Mesenchymal stem cell (in vitro differentiated cells and primary cell): ENCODE measurements at regions not wholly inside any gene's neighbourhood (a gene's known extent, or its start where the extent isn't known, plus 50 kb on each side); places are given as distances from the start of the nearest gene placed in this dataset.
"Not testable (repeated sequence)": the region's sequence is repeated elsewhere in the genome, so short reads cannot be mapped to it uniquely, and the experiment has no call there.

ENCODE experiments used
- DNase-seq: peaks from one replicate; pipeline ENCODE4 v3.0.0-alpha.2; 2013
- H2AFZ ChIP-seq: one replicate; pipeline ENCODE4 v1.6.1; 2013; ENCODE audit warnings: low read depth, mild to moderate bottlenecking, control low read depth, inconsistent platforms, low read length, moderate library complexity
- H2AK5ac ChIP-seq: 2 replicates; pipeline ENCODE4 v1.6.1; 2013; ENCODE audit warnings: low read length, moderate library complexity, mild to moderate bottlenecking, inconsistent platforms; ENCODE audit not compliant: severe bottlenecking
- H2BK120ac ChIP-seq: one replicate; pipeline ENCODE4 v1.6.1; 2013; ENCODE audit warnings: low read depth, mild to moderate bottlenecking, inconsistent platforms, low read length, moderate library complexity
- H2BK12ac ChIP-seq, 2 experiments: one replicate each; pipeline ENCODE4 v1.6.1; 2013; ENCODE audit warnings: inconsistent platforms in 2 of 2, low read length in 2 of 2, mild to moderate bottlenecking in 2 of 2, moderate library complexity in 2 of 2, control low read depth in 1 of 2
- H2BK15ac ChIP-seq: one replicate; pipeline ENCODE4 v1.6.1; 2013; ENCODE audit warnings: mild to moderate bottlenecking, low read depth, inconsistent platforms; ENCODE audit not compliant: poor library complexity, severe bottlenecking
- H2BK5ac ChIP-seq: 2 replicates; pipeline ENCODE4 v1.6.1; 2013; ENCODE audit warnings: low read depth, mild to moderate bottlenecking, low read length, control low read depth, inconsistent platforms; ENCODE audit not compliant: poor library complexity, severe bottlenecking
- H3K14ac ChIP-seq, 2 experiments: one replicate each; pipeline ENCODE4 v1.6.1; 2013; ENCODE audit warnings: inconsistent platforms in 2 of 2, low read length in 2 of 2, control low read depth in 1 of 2, mild to moderate bottlenecking in 1 of 2, moderate library complexity in 1 of 2
- H3K18ac ChIP-seq, 2 experiments: one replicate each; pipeline ENCODE4 v1.6.1; 2013; ENCODE audit warnings: inconsistent platforms in 2 of 2, low read length in 2 of 2, control low read depth in 1 of 2, low read depth in 1 of 2, mild to moderate bottlenecking in 1 of 2
- H3K23ac ChIP-seq, 2 experiments: one replicate each; pipeline ENCODE4 v1.6.1; 2013; ENCODE audit warnings: inconsistent platforms in 2 of 2, low read length in 2 of 2, mild to moderate bottlenecking in 2 of 2, moderate library complexity in 2 of 2, control low read depth in 1 of 2
- H3K27ac ChIP-seq: 2 replicates; pipeline ENCODE4 v1.5.1; 2013; ENCODE audit warnings: mild to moderate bottlenecking, moderate library complexity, low read length, control low read depth, inconsistent platforms; ENCODE audit not compliant: poor library complexity, severe bottlenecking
- H3K27me3 ChIP-seq, 2 experiments: 2 replicates each; pipeline versions ENCODE4 v1.6.1 to v1.7.0; 2013; ENCODE audit warnings: low read length in 2 of 2, mild to moderate bottlenecking in 2 of 2, moderate library complexity in 2 of 2, control low read depth in 1 of 2, inconsistent platforms in 1 of 2; ENCODE audit not compliant: control insufficient read depth in 1 of 2, insufficient read depth in 1 of 2
- H3K36me3 ChIP-seq, 2 experiments: 2 replicates each; pipeline versions ENCODE4 v1.6.1 to v1.7.0; 2013; ENCODE audit warnings: low read length in 2 of 2, control low read depth in 1 of 2, inconsistent platforms in 1 of 2, low read depth in 1 of 2, mild to moderate bottlenecking in 1 of 2; ENCODE audit not compliant: insufficient read depth in 2 of 2, control insufficient read depth in 1 of 2
- H3K4ac ChIP-seq, 2 experiments: one replicate each; pipeline ENCODE4 v1.6.1; 2013; ENCODE audit warnings: inconsistent platforms in 2 of 2, low read length in 2 of 2, mild to moderate bottlenecking in 2 of 2, moderate library complexity in 2 of 2, control low read depth in 1 of 2, low read depth in 1 of 2
- H3K4me1 ChIP-seq: 2 replicates; pipeline ENCODE4 v1.6.1; 2013; ENCODE audit warnings: low read depth, low read length, control low read depth; ENCODE audit not compliant: control insufficient read depth, insufficient read depth
- H3K4me2 ChIP-seq: 2 replicates; pipeline ENCODE4 v1.6.1; 2013; ENCODE audit warnings: low read length, mild to moderate bottlenecking, inconsistent platforms; ENCODE audit not compliant: poor library complexity, severe bottlenecking
- H3K4me3 ChIP-seq, 2 experiments: 2 replicates each; pipeline versions ENCODE4 v1.5.1 to v1.7.0; 2013; ENCODE audit warnings: low read length in 2 of 2, mild to moderate bottlenecking in 2 of 2, control low read depth in 1 of 2, low read depth in 1 of 2; ENCODE audit not compliant: insufficient read depth in 1 of 2
- H3K79me1 ChIP-seq: replicated peaks from 2 replicates; pipeline ENCODE4 v1.6.1; 2013; ENCODE audit warnings: mild to moderate bottlenecking, control low read depth, low read length, inconsistent platforms; ENCODE audit not compliant: poor library complexity, severe bottlenecking
- H3K9ac ChIP-seq: 2 replicates; pipeline ENCODE4 v1.7.0; 2013; ENCODE audit warnings: mild to moderate bottlenecking, low read length, moderate library complexity
- H3K9me3 ChIP-seq: 2 replicates; pipeline ENCODE4 v1.7.0; 2013; ENCODE audit warnings: mild to moderate bottlenecking, low read length; ENCODE audit not compliant: control insufficient read depth
- H4K8ac ChIP-seq: one replicate; pipeline ENCODE4 v1.6.1; 2013; ENCODE audit warnings: inconsistent platforms, mild to moderate bottlenecking, low read length, moderate library complexity
- H4K91ac ChIP-seq: one replicate; pipeline ENCODE4 v1.6.1; 2013; ENCODE audit warnings: mild to moderate bottlenecking, low read length, inconsistent platforms
- WGBS: methylation state at CpG from one replicate; pipeline ENCODE4 v1.1.7; 2013; ENCODE audit warnings: mixed read lengths; 5-methylcytosine and 5-hydroxymethylcytosine counted together

DNA sequence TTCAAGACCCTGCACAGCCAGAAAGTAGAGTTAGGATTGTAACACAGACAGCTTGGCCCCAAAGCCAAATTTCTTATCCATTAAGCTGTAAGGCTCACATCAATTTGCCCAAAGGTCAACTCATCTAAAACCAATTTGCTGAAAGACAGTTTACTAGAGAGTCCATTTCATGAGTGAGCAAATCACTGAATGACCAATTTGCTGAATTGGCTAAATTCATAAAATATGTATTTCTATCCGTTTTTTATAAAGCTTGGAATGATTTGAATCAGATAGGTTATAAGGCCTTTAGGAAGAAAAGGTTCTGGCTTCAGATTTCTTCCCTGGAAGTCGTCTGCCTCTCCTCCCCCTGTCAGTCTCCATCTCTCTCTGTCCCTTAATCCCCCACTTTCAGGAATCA is 168.1 kb downstream of the FCRL5 start:
- H3K27me3 ChIP-seq = peaks cover 0 to 3% of the 10 kb centered on the region in 2 experiments
- H3K27ac ChIP-seq = no peak overlapping the region
- WGBS = no CpG with 5 or more reads among the region's 2 CpGs
- no peak overlapping the region for H2BK120ac ChIP-seq
- H2BK12ac ChIP-seq = no peak overlapping the region
- no peak overlapping the region for H4K91ac ChIP-seq
- no peak overlapping the region for H3K4ac ChIP-seq
- H3K4me2 ChIP-seq = no peak overlapping the region
- no peak overlapping the region for H3K9ac ChIP-seq
- no peaks in the 10 kb centered on the region for H3K4me1 ChIP-seq
- no peak overlapping the region for H3K4me3 ChIP-seq
- DNase-seq = no peak
- no peak overlapping the region for H2BK15ac ChIP-seq
- H3K14ac ChIP-seq = no peak overlapping the region
- no peak overlapping the region for H2AFZ ChIP-seq
- H4K8ac ChIP-seq = no peak overlapping the region
- H3K36me3 ChIP-seq = no peaks in the 10 kb centered on the region
- no peak overlapping the region for H2AK5ac ChIP-seq
- H3K23ac ChIP-seq = no peak overlapping the region
- no peaks in the 10 kb centered on the region for H3K79me1 ChIP-seq
- no peak overlapping the region for H2BK5ac ChIP-seq
- H3K9me3 ChIP-seq = no peaks in the 10 kb centered on the region
- H3K18ac ChIP-seq = no peak overlapping the region

DNA sequence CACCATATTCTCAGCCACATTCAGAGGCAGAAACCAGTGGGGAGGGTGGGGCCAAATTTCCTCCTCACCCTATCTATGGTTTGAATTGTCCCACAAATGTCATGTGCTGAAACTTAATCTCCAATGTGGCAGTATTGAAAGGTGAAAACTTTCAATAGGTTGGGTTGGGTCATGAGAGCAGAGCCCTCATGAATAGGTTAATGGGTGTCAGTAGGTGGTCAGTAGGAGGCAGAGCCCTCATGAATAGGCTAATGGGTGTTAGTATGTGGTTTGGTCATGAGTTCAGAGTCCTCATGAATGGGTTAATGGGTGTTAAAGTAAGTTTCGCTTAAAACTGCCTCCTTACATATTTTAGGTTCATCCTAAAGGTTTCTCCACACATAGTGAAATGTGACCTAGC is 170.0 kb downstream of the FCRL5 start:
- Histone ChIP-seq H4K91ac (no peak overlapping the region), H3K9me3 (no peaks in the 10 kb centered on the region), H3K4me2 (no peak overlapping the region), H4K8ac (no peak overlapping the region), H3K79me1 (no peaks in the 10 kb centered on the region), H3K27ac (no peak overlapping the region), H2BK120ac (no peak overlapping the region), H3K4me3 (no peak overlapping the region), H3K14ac (no peak overlapping the region), H3K4me1 (no peaks in the 10 kb centered on the region), H3K36me3 (no peaks in the 10 kb centered on the region), H2BK5ac (no peak overlapping the region), H3K9ac (no peak overlapping the region), H2BK15ac (no peak overlapping the region), H2AK5ac (no peak overlapping the region), H3K23ac (no peak overlapping the region), H2BK12ac (no peak overlapping the region), H3K4ac (no peak overlapping the region), H3K27me3 (peaks cover 0 to 3% of the 10 kb centered on the region in 2 experiments), H2AFZ (no peak overlapping the region), H3K18ac (no peak overlapping the region)
- DNase-seq = no peak
- no CpG with 5 or more reads among the region's 1 CpG for WGBS

DNA sequence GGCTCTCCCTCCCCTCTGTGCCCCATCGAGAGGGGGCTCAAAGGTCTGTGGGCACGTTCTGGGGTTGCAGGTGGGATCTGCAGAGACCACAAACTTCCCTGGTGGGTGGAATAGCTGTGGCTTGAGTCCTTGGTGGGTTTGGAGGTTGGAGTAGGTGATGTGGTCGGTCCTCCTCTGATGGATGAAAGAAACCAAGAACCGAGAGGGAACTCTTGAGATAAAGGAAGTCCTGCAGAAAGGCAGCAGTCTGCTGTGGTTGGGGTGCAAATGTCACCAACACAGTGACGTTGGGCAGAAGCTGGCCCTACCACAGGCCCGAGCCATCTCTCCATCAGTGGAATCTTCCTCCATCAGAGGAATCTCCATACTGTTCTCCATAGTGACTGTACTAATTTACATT is 171.8 kb downstream of the FCRL5 start:
- 84% methylated on average over 6 of the region's 6 CpGs for WGBS
- no peak overlapping the region for H2AK5ac ChIP-seq
- no peak overlapping the region for H3K14ac ChIP-seq
- H2BK15ac ChIP-seq = no peak overlapping the region
- H3K23ac ChIP-seq = peak overlapping the region in 1 of 2 experiments; percentile 32
- DNase-seq = no peak
- no peaks in the 10 kb centered on the region for H3K36me3 ChIP-seq
- H3K4ac ChIP-seq = no peak overlapping the region
- no peaks in the 10 kb centered on the region for H3K79me1 ChIP-seq
- no peaks in the 10 kb centered on the region for H3K9me3 ChIP-seq
- no peak overlapping the region for H2AFZ ChIP-seq
- no peak overlapping the region for H4K91ac ChIP-seq
- H2BK5ac ChIP-seq = no peak overlapping the region
- H3K9ac ChIP-seq = no peak overlapping the region
- no peak overlapping the region for H2BK12ac ChIP-seq
- peaks cover 0 to 3% of the 10 kb centered on the region in 2 experiments for H3K27me3 ChIP-seq
- H3K4me1 ChIP-seq = peaks cover 3% of the 10 kb centered on the region
- no peak overlapping the region for H2BK120ac ChIP-seq
- no peak overlapping the region for H3K18ac ChIP-seq
- H3K27ac ChIP-seq = no peak overlapping the region
- no peak overlapping the region for H3K4me3 ChIP-seq
- H3K4me2 ChIP-seq = no peak overlapping the region
- no peak overlapping the region for H4K8ac ChIP-seq

DNA sequence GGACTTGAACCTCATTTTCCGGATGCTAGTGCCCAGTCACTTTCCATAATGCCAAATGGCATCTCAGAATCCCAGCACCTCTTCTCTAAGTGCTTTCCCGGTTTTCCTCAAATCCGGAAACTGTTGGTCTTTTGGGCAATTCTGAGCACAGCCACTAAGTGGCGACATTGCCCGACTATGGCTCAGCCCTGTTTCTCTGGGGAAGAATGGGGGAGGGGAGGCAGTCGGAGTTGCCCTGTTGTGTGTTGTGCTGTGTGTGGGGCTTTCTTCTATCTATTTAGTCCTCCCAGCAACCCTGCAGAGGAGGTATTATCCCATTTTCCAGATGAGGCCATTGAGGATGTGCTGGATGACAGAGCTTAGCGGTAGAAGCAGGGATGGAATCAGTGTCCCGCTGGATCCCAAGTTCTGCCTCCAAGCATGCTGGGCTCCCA is 175.0 kb downstream of the FCRL5 start:
- not testable (repeated sequence) for H3K14ac ChIP-seq, H3K27ac ChIP-seq, H3K4me2 ChIP-seq, H3K36me3 ChIP-seq, H2BK5ac ChIP-seq, H3K27me3 ChIP-seq, H3K18ac ChIP-seq, H3K4me1 ChIP-seq, H3K4me3 ChIP-seq, H2BK120ac ChIP-seq, H2BK12ac ChIP-seq, H3K23ac ChIP-seq, H2AK5ac ChIP-seq, H3K79me1 ChIP-seq, H4K91ac ChIP-seq, H3K4ac ChIP-seq, H2BK15ac ChIP-seq, H3K9me3 ChIP-seq
- Histone ChIP-seq H4K8ac (peak overlapping the region; percentile 20), H2AFZ (peak overlapping the region; percentile 63), H3K9ac (peak overlapping the region; percentile 44)
- 72% methylated on average over 3 of the region's 8 CpGs for WGBS
- DNase-seq = peak; percentile 58
